ENCODE measurements at regions not wholly inside any gene's neighbourhood (a gene's known extent, or its start where the extent isn't known, plus 50 kb on each side); places are given as distances from the start of the nearest gene placed in this dataset.

DNA sequence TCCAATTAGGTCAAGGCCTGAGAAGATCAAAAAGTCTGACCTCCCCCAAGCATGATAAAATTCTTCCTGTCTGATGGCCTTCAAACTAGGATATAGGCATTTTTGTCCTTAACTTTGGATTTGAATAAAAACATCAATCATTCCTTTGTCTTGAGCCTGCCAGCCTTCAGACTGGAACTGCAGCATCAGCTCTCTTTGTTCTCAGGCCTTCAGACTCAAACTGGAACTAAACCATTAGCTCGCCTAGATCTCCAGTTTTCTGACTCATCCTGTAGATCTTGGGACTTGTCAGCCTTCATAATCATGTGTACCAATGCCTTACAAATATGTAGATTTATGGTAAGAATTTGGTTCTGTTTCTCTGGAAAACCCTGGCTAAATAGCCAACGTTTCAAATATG is 721.7 kb downstream of the GALC start:
- TF ChIP-seq, protein P1, sequence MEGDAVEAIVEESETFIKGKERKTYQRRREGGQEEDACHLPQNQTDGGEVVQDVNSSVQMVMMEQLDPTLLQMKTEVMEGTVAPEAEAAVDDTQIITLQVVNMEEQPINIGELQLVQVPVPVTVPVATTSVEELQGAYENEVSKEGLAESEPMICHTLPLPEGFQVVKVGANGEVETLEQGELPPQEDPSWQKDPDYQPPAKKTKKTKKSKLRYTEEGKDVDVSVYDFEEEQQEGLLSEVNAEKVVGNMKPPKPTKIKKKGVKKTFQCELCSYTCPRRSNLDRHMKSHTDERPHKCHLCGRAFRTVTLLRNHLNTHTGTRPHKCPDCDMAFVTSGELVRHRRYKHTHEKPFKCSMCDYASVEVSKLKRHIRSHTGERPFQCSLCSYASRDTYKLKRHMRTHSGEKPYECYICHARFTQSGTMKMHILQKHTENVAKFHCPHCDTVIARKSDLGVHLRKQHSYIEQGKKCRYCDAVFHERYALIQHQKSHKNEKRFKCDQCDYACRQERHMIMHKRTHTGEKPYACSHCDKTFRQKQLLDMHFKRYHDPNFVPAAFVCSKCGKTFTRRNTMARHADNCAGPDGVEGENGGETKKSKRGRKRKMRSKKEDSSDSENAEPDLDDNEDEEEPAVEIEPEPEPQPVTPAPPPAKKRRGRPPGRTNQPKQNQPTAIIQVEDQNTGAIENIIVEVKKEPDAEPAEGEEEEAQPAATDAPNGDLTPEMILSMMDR (IDR thresholded peaks at IDR 0.05; ENCODE audit: low read depth, low read length, missing control alignments): no peak
- no peak for DNase-seq (ENCODE audit: low read depth)
- H3K4me3 ChIP-seq (ENCODE audit: low read depth, low read length): no peak overlapping the region

DNA sequence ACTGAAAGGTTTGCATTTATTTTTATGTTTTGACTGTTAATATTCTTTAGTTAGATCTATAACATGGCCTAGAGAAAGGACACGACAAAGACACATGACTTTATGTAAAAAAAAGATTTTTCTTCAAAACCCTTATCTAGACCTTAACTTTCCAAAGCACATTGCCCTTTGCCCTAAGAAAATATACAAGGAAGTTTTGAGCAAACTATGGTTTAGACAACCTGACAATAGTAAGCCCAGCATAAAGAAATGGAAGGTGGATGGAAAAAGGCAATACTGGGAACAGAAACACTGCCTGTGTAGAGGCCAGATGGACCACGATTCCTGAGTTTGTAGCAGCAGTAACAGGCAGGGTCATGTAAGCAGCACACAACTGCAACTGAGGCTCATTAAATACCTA is 724.0 kb downstream of the GALC start:
- H3K4me3 ChIP-seq (ENCODE audit: low read depth, low read length): no peak overlapping the region
- TF ChIP-seq, protein P1 (IDR thresholded peaks at IDR 0.05; ENCODE audit: low read depth, low read length, missing control alignments): no peak
- DNase-seq (ENCODE audit: low read depth): no peak

DNA sequence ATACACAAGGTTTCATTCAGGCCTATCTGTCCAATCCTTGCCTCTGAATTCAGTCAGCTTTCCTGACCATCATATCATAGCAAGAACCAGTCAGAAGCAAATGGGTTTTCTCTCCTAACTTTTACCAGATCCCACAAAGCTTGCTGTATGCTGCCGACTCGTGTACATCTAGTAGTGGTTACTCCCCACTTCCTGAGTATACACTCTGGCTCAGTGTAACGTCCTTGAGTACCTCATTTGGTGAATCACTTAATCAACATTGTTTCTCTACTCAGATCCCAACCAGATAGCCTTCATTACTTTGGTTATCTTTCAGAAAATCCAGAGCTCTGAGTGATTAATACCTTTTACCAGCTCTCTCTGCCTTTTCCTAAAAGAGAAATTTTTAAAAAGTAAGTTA is 728.2 kb downstream of the GALC start:
- no peak for DNase-seq (ENCODE audit: low read depth)
- TF ChIP-seq, protein P1 (IDR thresholded peaks at IDR 0.05; ENCODE audit: low read depth, low read length, missing control alignments): no peak
- no peak overlapping the region for H3K4me3 ChIP-seq (ENCODE audit: low read depth, low read length)

DNA sequence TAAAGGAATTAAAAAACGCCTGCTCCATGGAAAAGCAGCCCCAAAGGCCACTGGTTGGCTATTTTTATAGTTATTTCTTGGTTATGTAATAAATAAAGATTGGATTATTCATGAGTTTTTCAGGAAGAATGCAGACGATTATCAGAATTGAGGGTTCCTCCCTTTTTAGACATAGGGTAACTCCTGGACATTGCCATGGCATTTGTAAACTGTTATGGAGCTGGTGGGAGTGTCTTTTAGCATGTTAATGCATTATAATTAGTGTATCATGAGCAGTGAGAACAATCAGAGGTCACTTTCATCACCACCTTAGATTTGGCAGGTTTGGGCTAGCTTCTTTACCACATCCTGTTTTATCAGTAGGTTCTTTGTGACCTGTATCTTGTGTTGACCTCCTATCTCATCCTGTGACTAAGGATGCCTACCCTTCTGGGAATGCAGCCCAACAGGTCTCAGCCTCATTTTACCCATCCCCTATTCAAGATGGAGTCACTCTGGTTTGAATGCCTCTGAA is 728.7 kb downstream of the GALC start:
- no peak for DNase-seq (ENCODE audit: low read depth)
- TF ChIP-seq, protein P1 (IDR thresholded peaks at IDR 0.05; ENCODE audit: low read depth, low read length, missing control alignments): no peak
- H3K4me3 ChIP-seq (ENCODE audit: low read depth, low read length): no peak overlapping the region

DNA sequence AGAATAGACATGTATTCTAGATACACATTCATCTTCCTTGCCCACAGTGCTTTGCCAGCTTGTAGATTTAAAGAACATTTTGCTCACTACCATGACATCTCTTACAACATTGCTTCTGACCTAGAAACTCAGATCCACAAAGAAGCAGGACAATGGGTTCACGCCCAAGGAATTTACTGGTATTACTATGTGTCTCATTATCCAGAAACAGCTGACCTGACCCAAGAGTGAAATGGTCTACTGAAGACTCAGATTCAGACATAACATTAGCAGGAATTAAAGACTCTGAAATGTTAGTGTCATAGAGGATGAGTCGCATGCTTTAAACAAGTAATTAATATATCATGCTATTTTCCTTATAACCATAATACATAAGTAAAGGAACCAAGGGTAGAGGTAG is 731.4 kb downstream of the GALC start:
- TF ChIP-seq, protein P1 (IDR thresholded peaks at IDR 0.05; ENCODE audit: low read depth, low read length, missing control alignments): no peak
- H3K4me3 ChIP-seq (ENCODE audit: low read depth, low read length): no peak overlapping the region
- no peak for DNase-seq (ENCODE audit: low read depth)

DNA sequence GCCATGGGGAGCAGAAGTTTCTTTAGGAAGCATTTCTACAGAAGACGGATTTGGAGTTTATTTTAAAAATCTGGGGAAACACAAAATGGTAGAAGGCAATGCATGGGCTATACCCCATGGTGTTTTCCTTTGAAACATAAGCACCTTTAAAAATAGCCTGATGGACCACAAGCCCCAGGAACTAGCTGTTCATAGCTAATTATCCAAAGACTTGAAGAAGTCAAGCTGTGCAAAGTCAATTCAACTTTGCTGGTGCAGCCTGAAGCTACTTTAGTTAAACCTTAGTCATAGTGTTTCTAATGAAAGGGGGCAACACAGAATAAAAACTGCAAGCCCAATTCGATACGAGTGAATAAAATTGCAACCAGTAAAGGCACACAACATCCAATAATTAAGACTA is 732.5 kb downstream of the GALC start:
- TF ChIP-seq, protein P1 (IDR thresholded peaks at IDR 0.05; ENCODE audit: low read depth, low read length, missing control alignments): no peak
- no peak overlapping the region for H3K4me3 ChIP-seq (ENCODE audit: low read depth, low read length)
- DNase-seq (ENCODE audit: low read depth): no peak

DNA sequence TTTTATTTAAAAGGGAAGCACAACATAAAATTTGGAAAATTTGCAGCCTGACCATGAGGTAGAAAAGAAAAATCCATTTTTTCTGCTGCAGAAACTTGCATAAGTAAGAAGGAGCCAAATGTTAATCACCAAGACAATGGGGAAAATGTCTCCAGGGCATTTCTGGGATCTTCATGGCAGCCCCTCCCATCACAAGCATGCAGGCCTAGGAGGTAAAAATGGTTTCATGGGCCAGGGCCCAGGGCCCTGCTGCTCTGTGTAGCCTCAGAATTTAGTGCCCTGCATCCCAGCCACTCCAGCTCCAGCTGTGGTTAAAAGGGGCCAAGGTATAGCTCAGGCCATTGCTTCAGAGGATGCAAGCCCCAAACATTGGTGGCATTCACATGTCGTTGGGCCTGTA is 735.6 kb downstream of the GALC start:
- no peak overlapping the region for H3K4me3 ChIP-seq (ENCODE audit: low read depth, low read length)
- DNase-seq (ENCODE audit: low read depth): no peak
- TF ChIP-seq, protein P1 (IDR thresholded peaks at IDR 0.05; ENCODE audit: low read depth, low read length, missing control alignments): no peak
